Activated naive CD8-positive, alpha-beta T cell treated with anti-CD3 and anti-CD28 coated beads, Interleukin-2, amount 10 ng/mL, durations not matched to agents 7 days and 5 days (primary cell): ENCODE measurements at regions not wholly inside any gene's neighbourhood (a gene's known extent, or its start where the extent isn't known, plus 50 kb on each side); places are given as distances from the start of the nearest gene placed in this dataset.

ENCODE experiments used
- ATAC-seq: fragments of 150-1000 bp; cut with Tn5 transposase; one replicate; pipeline ENCODE4 v1.10.0; 2021; ENCODE audit warnings: low read depth, moderate library complexity
- POLR2A ChIA-PET: fragments of 350-600 bp; sonication (Branson Sonifier 250); formaldehyde crosslinking; loops from one replicate; lab custom pipeline; 2021; ENCODE audit warnings: antibody characterized with exemption; lab: Charles Lee
- DNase-seq: peaks from one replicate; pipeline ENCODE4 v3.0.0; 2021
- H3K27ac Mint-ChIP-seq: one replicate; pipeline ENCODE4 v1.8.0; 2022; ENCODE audit warnings: mild to moderate bottlenecking, mixed read lengths
- H3K27me3 Mint-ChIP-seq: one replicate; pipeline ENCODE4 v1.8.0; 2022; ENCODE audit warnings: mild to moderate bottlenecking, moderate library complexity, mixed read lengths
- H3K36me3 Mint-ChIP-seq: one replicate; pipeline ENCODE4 v1.8.0; 2021; ENCODE audit warnings: mild to moderate bottlenecking, mixed read lengths
- H3K4me1 Mint-ChIP-seq: one replicate; pipeline ENCODE4 v1.8.0; 2021; ENCODE audit warnings: mixed read lengths
- H3K4me3 Mint-ChIP-seq: one replicate; pipeline ENCODE4 v1.8.0; 2022; ENCODE audit warnings: mild to moderate bottlenecking, moderate library complexity, mixed read lengths
- H3K9me3 Mint-ChIP-seq: one replicate; pipeline ENCODE4 v1.8.0; 2021; ENCODE audit warnings: mixed read lengths

DNA sequence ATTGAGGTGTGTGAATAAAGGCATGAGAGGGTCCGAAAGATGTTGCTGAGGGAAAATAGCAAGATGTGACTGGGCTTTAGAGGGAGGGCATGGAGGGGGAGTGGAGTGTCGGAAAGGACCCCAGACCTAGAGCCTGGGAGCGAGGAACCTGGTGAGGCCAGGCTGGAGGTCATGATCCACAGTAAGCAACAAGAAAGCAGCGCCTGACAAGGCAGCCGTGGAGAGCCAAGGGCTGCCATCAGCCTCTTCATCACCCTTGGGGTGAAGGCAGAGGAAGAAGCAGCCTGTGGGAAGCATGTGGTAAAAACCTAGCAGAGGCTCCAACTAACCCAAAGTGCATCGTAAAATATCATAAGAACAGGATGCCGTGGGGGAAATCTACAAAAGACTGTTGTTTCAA, 162.8 kb upstream of the SOX1 start:
- DNase-seq (no peak), ATAC-seq (no peak)
- H3K36me3 Mint-ChIP-seq: no peaks in the 10 kb centered on the region
- POLR2A ChIA-PET: no interaction called here
- H3K4me3 Mint-ChIP-seq: no peak overlapping the region
- H3K27me3 Mint-ChIP-seq: no peaks in the 10 kb centered on the region
- H3K9me3 Mint-ChIP-seq: no peaks in the 10 kb centered on the region
- no peak overlapping the region for H3K27ac Mint-ChIP-seq
- H3K4me1 Mint-ChIP-seq: no peaks in the 10 kb centered on the region

DNA sequence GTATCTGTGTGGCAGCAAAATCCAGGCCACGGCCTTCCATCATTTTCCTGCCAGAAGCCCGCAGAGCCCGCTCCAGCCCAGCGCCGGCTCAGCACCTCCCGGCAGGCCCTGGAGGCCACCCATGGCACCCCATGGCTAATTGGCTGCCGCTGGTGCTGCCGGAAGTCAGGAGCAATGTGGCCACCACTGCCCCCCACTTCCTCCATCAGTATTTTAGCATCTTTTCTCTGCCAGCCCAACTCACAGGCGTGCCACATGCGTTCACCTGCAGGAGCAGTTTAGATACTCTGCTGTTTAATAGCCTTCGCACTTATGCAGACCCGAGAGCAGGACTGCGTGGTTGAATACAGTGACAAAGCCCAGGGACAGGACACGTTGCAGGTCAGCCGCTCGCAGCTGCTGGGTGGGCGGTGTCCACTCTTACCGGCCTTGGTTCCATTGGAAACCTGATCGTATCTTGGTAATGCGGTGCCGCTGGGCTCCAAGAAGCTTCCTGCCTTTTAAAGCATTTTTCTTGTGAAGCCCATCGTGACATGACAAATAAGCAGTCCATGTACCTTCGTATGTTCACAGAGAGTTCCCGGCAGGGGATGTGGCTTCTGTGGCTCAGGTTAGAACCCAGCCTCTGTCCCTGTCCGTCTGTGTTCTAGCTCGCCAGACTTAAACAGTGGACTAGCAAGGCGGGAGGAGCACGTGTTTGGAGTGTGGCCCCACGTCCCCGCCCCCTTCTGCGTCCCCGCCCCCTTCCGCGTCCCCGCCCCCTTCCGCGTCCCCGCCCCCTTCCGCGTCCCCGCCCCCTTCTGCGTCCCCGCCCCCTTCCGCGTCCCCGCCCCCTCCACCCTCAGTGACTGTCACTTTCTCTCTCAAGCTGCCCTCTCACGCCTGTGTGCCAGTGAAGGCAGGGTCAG, 162.0 kb upstream of the SOX1 start:
- no peak for DNase-seq
- no peaks in the 10 kb centered on the region for H3K4me1 Mint-ChIP-seq
- H3K27me3 Mint-ChIP-seq: no peaks in the 10 kb centered on the region
- no peaks in the 10 kb centered on the region for H3K36me3 Mint-ChIP-seq
- no peaks in the 10 kb centered on the region for H3K9me3 Mint-ChIP-seq
- no peak overlapping the region for H3K27ac Mint-ChIP-seq
- no peak overlapping the region for H3K4me3 Mint-ChIP-seq
- ATAC-seq: no peak
- POLR2A ChIA-PET: no interaction called here

DNA sequence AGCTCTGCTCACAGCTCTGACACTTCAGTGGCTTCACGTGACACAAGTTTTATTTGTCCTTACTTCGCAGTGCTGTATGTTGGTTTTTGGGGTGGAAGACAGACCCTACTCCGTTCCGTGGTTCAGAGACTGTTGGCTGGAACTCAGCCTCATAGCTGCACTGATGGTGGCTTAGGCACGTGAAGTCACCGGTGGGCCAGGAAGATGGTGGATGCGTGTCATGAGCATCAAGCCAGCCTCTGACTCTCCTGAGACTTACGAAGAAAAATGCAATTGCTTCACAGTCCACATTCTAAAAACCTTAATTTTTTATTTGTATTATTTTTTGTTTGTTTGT, 161.4 kb upstream of the SOX1 start:
- POLR2A ChIA-PET: no interaction called here
- DNase-seq (no peak), ATAC-seq (no peak)
- peak overlapping the region; percentile 7 for H3K27ac Mint-ChIP-seq
- no peaks in the 10 kb centered on the region for H3K4me1 Mint-ChIP-seq
- no peaks in the 10 kb centered on the region for H3K36me3 Mint-ChIP-seq
- no peaks in the 10 kb centered on the region for H3K27me3 Mint-ChIP-seq
- no peak overlapping the region for H3K4me3 Mint-ChIP-seq
- no peaks in the 10 kb centered on the region for H3K9me3 Mint-ChIP-seq

DNA sequence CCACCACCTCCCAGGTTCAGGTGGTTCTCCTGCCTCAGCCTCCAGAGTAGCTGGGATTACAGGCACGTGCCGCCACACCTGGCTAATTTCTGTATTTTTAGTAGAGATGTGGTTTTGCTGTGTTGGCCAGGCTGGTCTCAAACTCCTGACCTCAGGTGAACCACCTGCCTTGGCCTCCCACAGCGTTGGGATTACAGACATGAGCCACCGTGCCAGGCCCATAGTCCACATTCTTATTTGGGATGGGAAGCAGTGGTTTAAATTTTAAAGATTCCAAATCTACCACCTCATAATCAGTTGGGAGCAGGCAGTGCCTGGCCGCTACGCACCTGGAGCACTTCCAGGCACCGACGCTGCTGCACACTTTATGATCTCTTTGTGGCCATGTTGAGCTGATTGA, 160.6 kb upstream of the SOX1 start:
- no peak overlapping the region for H3K4me3 Mint-ChIP-seq
- POLR2A ChIA-PET: no interaction called here
- H3K27ac Mint-ChIP-seq: no peak overlapping the region
- ATAC-seq (no peak), DNase-seq (no peak)
- H3K27me3 Mint-ChIP-seq: no peaks in the 10 kb centered on the region
- H3K36me3 Mint-ChIP-seq: no peaks in the 10 kb centered on the region
- H3K9me3 Mint-ChIP-seq: no peaks in the 10 kb centered on the region
- H3K4me1 Mint-ChIP-seq: no peaks in the 10 kb centered on the region

DNA sequence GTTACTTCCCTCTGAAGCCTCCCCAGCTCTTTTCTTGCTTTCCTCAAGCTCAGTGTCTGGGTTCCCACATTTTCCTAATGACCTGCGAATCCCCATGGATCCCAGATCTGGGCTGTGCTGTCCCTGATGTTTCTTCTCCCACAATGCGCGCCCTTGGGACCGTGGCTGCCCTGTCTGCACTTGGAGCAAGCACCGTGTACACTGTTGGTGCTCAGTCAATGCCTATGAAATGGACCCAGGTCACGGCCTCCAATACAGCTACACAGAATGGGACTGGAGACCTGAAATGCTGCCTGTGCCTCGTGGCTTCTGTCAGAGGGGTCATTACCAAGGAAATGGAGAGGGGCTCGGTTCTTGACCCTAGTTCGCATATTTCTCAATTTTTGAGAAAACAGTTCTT, 160.1 kb upstream of the SOX1 start:
- Mint-ChIP-seq H3K27me3 (no peaks in the 10 kb centered on the region), H3K9me3 (no peaks in the 10 kb centered on the region), H3K4me1 (no peaks in the 10 kb centered on the region), H3K36me3 (no peaks in the 10 kb centered on the region), H3K4me3 (no peak overlapping the region), H3K27ac (no peak overlapping the region)
- DNase-seq: no peak
- no peak for ATAC-seq
- POLR2A ChIA-PET: no interaction called here

DNA sequence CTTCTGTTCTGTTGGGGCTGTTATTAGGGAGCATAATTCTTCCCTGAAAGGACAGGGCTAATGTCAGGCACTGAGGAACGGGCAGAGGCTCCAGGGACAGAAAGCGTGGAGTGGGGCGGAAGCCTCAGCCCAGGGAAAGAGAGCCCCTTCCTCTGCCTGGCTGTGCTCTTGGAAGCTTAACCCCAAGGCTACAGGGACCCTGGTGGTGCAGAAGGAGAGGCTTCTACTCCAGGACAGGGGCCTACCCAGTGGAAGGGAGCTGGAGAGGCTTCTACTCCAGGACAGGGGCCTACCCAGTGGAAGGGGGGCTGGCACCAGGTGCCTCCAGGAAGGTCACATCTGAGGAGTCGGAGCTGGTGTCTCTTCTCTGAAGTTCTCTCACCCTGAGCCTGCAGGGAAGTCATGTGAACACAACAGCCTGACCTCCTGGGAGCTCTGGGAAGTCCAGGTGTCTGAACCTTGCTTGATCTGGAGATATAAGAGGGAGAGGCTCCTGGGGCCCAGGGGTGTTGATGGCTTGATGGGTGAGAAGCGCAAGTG, 159.5 kb upstream of the SOX1 start:
- Mint-ChIP-seq H3K4me1 (no peaks in the 10 kb centered on the region), H3K27me3 (no peaks in the 10 kb centered on the region), H3K4me3 (no peak overlapping the region), H3K9me3 (no peaks in the 10 kb centered on the region), H3K27ac (no peak overlapping the region), H3K36me3 (no peaks in the 10 kb centered on the region)
- ATAC-seq (no peak), DNase-seq (no peak)
- POLR2A ChIA-PET: no interaction called here

DNA sequence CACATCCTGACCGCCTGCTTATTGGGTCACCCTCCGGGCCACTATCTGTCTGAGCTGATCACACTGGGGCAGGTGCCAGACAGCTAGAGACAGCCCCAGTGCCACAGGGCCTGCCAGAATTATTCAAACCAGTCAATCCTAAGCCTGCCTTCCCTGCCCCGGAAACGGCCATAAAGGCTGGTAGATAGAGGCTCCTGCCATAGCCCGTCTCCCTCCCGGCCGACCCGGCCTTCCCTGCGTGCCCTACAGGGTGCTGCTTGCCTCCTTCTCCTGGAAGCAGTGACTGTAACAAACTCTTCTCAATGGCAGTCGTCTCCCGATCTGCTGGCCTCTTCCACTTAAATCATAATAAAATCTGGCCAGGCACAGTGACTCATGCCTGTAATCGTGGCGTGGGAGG, 158.6 kb upstream of the SOX1 start:
- no peaks in the 10 kb centered on the region for H3K27me3 Mint-ChIP-seq
- H3K9me3 Mint-ChIP-seq: no peaks in the 10 kb centered on the region
- H3K36me3 Mint-ChIP-seq: no peaks in the 10 kb centered on the region
- no peak for DNase-seq
- no peak overlapping the region for H3K27ac Mint-ChIP-seq
- no peak for ATAC-seq
- no peaks in the 10 kb centered on the region for H3K4me1 Mint-ChIP-seq
- POLR2A ChIA-PET: no interaction called here
- no peak overlapping the region for H3K4me3 Mint-ChIP-seq

DNA sequence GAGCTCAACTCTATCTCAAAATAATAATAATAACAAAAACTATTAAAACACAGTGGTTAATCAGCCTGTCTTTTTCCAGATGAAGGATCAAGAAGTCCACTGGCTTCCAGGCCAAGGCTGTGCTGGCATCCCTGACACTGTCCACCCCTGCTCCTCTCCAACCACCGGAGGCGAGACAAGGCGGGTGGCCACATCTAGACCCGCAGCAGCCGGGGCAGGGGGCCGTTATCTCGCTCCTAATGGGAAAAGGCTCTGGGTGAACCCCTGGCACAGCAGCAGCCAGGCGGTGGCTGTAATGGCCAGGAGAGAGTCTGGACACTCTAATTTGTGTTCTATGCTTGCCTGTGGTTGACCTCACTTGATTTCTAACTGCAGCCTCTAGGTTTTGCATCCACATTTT, 158.0 kb upstream of the SOX1 start:
- ATAC-seq (no peak), DNase-seq (no peak)
- no peaks in the 10 kb centered on the region for H3K4me1 Mint-ChIP-seq
- no peak overlapping the region for H3K4me3 Mint-ChIP-seq
- H3K36me3 Mint-ChIP-seq: no peaks in the 10 kb centered on the region
- H3K27me3 Mint-ChIP-seq: no peaks in the 10 kb centered on the region
- POLR2A ChIA-PET: no interaction called here
- H3K9me3 Mint-ChIP-seq: no peaks in the 10 kb centered on the region
- no peak overlapping the region for H3K27ac Mint-ChIP-seq

DNA sequence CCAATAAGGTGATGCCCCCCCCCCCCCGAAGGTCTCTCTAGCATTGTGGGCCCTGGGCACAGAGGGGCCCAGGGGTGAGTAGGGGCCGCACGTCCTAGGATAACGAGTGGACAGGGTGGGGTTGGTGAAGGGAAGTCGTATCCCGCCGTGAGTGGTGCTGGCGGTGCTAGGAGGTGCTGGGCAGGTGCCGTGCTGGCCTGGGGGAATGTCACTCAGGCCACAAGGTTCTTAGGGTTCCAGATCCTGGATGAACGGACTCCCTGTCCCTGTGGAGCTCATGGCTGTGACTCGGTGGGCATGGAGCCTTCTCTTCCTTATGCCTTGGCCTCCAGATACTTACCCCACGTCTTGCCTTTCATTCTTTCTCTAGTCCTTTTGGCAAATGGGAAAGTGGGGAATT, 157.4 kb upstream of the SOX1 start:
- ATAC-seq (no peak), DNase-seq (no peak)
- H3K27ac Mint-ChIP-seq: no peak overlapping the region
- no peaks in the 10 kb centered on the region for H3K4me1 Mint-ChIP-seq
- H3K27me3 Mint-ChIP-seq: no peaks in the 10 kb centered on the region
- no peak overlapping the region for H3K4me3 Mint-ChIP-seq
- H3K36me3 Mint-ChIP-seq: no peaks in the 10 kb centered on the region
- POLR2A ChIA-PET: no interaction called here
- H3K9me3 Mint-ChIP-seq: no peaks in the 10 kb centered on the region

DNA sequence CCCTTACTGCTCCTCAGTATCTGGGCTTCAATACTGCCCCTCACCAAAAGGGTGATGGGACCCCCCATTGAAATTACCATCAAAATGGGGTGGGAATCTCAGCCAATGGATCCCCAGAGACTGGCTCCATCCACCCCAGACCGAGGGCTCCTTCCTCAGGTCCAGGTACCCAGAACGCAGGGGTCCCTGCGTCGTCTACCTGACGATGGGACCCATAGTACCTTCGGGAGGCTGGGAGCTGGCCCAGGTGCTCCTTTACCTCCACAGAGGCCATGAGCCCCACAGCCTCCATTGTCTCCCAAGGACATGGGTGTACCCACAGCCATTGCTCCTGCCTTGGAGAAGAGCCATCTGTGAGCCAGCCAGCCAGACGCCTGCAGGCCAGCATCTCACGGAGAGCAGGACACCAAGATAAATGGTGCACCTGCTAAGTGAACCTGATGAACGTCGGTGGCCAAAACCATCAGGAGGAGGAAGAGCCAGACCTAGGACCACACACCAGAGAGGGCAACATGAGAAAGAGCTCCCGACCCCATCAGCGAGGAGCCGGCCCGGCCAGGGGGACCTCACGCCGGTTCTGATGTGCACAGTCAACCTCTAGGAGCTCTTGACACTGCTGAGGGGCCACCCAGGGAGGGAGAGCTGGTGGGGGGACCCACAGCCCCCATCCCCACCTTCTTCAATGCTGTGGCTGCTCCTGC, 156.8 kb upstream of the SOX1 start:
- DNase-seq: no peak
- no peak for ATAC-seq
- Mint-ChIP-seq H3K4me1 (no peaks in the 10 kb centered on the region), H3K36me3 (no peaks in the 10 kb centered on the region), H3K27ac (no peak overlapping the region), H3K27me3 (no peaks in the 10 kb centered on the region), H3K4me3 (no peak overlapping the region), H3K9me3 (no peaks in the 10 kb centered on the region)
- POLR2A ChIA-PET: no interaction called here

DNA sequence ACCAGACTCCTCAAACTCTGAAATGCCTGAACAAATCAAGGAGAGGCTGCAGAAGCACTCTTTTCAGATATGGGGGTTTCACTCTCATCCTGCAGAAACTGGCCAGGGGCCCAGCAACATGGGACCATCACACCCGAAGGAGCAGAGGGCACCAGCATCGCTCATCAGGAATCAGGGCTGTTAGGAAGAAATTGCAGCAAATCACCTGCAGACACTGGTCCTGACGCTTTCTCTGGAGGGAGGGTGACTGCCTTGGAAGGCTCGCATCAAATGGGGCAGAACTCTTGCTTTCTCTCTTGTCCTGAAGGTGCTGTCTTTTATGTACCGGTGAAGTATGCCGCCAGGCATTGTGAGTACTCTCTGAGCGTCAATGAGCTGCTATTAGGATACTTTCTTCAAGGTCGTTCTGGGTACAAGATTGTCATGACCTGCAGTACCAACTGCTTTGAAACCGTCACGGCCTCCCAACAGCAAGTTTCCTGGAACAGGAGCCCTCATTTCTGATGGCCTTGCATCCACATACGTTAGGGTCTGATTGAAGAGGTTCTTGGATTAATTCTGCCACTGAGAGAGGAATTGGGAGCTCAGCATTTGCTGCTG, 155.7 kb upstream of the SOX1 start:
- H3K36me3 Mint-ChIP-seq: no peaks in the 10 kb centered on the region
- H3K27ac Mint-ChIP-seq: no peak overlapping the region
- no peaks in the 10 kb centered on the region for H3K4me1 Mint-ChIP-seq
- no peak for ATAC-seq
- H3K27me3 Mint-ChIP-seq: no peaks in the 10 kb centered on the region
- no peaks in the 10 kb centered on the region for H3K9me3 Mint-ChIP-seq
- no peak overlapping the region for H3K4me3 Mint-ChIP-seq
- DNase-seq: no peak
- POLR2A ChIA-PET: no interaction called here

DNA sequence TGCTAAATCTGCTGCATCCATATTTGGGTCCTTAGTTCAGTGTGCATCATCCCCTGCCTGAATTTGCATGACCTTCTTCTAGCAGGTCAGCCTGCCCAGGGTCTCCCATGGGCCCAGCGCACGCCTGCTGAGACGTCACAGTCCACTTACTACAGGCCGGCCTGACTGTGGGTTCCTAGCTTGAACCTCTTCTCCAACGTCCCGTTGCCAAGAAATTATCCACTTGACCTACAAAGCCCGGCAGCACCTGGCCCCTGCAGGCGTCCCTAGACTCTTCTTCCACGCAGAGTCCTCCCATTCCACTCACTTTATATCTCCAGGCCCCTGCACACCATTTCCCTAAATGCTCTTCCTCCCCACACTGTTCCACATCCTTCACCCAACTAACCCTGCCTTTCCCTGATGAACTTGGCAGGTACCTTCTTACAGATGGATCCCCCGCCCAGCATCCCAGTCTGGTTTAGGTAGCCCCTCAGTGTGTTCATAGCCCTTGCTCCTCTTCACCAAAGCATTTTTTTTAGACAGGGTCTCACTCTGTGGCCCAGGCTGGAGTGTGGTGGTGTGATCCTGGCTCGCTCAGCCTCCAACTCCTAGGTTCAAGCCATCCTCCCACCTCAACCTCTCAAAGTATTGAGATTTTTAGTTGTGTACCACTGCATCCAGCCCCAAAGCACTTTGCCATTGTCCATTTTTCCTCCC, 155.0 kb upstream of the SOX1 start:
- no peak for ATAC-seq
- POLR2A ChIA-PET: no interaction called here

DNA sequence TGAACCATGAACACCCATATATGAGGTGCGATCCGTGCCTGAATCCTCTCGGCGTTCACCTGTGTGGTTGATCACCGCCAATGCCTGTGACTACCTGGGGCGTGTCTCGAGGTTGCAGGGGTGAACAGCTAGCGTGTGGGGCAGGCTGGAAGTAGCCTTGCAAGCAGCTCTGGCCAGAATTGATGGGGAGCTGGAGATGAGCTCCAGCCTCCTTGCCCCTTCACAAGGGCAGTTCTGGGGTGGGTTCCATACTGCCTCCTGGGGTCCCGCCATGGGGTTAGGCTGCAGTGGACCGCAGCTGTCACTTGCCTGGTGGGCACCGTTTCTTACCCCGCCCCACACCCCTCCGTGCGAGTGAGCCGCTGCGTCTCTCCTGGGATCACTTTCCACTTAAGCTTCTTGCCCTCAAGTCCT, 154.5 kb upstream of the SOX1 start:
- H3K36me3 Mint-ChIP-seq: no peaks in the 10 kb centered on the region
- no peaks in the 10 kb centered on the region for H3K4me1 Mint-ChIP-seq
- ATAC-seq: no peak
- DNase-seq: no peak
- no peak overlapping the region for H3K27ac Mint-ChIP-seq
- no peak overlapping the region for H3K4me3 Mint-ChIP-seq
- H3K27me3 Mint-ChIP-seq: no peaks in the 10 kb centered on the region
- POLR2A ChIA-PET: no interaction called here
- no peaks in the 10 kb centered on the region for H3K9me3 Mint-ChIP-seq

More for the DNA sequence above, 155.0 kb upstream of the SOX1 start:
- DNase-seq: no peak
- Mint-ChIP-seq H3K4me3 (no peak overlapping the region), H3K4me1 (no peaks in the 10 kb centered on the region), H3K36me3 (no peaks in the 10 kb centered on the region), H3K27ac (no peak overlapping the region), H3K9me3 (no peaks in the 10 kb centered on the region), H3K27me3 (no peaks in the 10 kb centered on the region)
